ENCODE measurements at regions not wholly inside any gene's neighbourhood (a gene's known extent, or its start where the extent isn't known, plus 50 kb on each side); places are given as distances from the start of the nearest gene placed in this dataset.

GRCh38 chr2:19669559-19669958, 232.2 kb downstream of the TTC32 start:
- Histone ChIP-seq H3K9me3 (ENCODE audit: low read depth, low read length, poor library complexity, severe bottlenecking) (no peaks in the 10 kb centered on the region), H3K4me3 (ENCODE audit: low read depth, low read length, poor library complexity, severe bottlenecking) (no peak overlapping the region), H3K27me3 (replicated peaks; ENCODE audit: insufficient read depth, low read depth, low read length, poor library complexity) (peaks cover 15% of the 10 kb centered on the region), H3K4me1 (ENCODE audit: insufficient read depth, low read length, poor library complexity, severe bottlenecking) (peaks cover 8% of the 10 kb centered on the region), H3K27ac (ENCODE audit: low read depth, low read length, poor library complexity, severe bottlenecking) (no peak overlapping the region), H3K36me3 (ENCODE audit: insufficient read depth, low read length, poor library complexity, severe bottlenecking) (no peaks in the 10 kb centered on the region)
- ChIA-PET CTCF (no interaction called here), POLR2A (ENCODE audit: low non-redundant PET) (no interaction called here)
- DNase-seq (ENCODE audit: low spot score): no peak
- no peak for TF ChIP-seq CTCF (conservative IDR thresholded peaks at IDR 0.05; ENCODE audit: low read depth, low read length)
- no peak for TF ChIP-seq EZH2 (IDR thresholded peaks at IDR 0.05; ENCODE audit: borderline replicate concordance, low read depth, low read length, poor library complexity, severe bottlenecking)
- intact Hi-C loops (cut with micrococcal nuclease; ENCODE audit: unreplicated experiment): loop anchor here (5.0 kb wide), 1 partner anchor 307 kb away; no protein-coding TSS in a partner anchor
- no TSS peak for BruUV-seq (replicated peaks)

- no peak for DNase-seq (ENCODE audit: low spot score)
- Histone ChIP-seq H3K27me3 (replicated peaks; ENCODE audit: insufficient read depth, low read depth, low read length, poor library complexity) (peaks cover 16% of the 10 kb centered on the region), H3K9me3 (ENCODE audit: low read depth, low read length, poor library complexity, severe bottlenecking) (no peaks in the 10 kb centered on the region), H3K36me3 (ENCODE audit: insufficient read depth, low read length, poor library complexity, severe bottlenecking) (no peaks in the 10 kb centered on the region), H3K4me3 (ENCODE audit: low read depth, low read length, poor library complexity, severe bottlenecking) (no peak overlapping the region), H3K4me1 (ENCODE audit: insufficient read depth, low read length, poor library complexity, severe bottlenecking) (peaks cover 8% of the 10 kb centered on the region), H3K27ac (ENCODE audit: low read depth, low read length, poor library complexity, severe bottlenecking) (no peak overlapping the region)
- CTCF ChIA-PET: no interaction called here
- intact Hi-C loops (cut with micrococcal nuclease; ENCODE audit: unreplicated experiment): loop anchor here (5.0 kb wide), 1 partner anchor 307 kb away; no protein-coding TSS in a partner anchor
- TF ChIP-seq EZH2 (IDR thresholded peaks at IDR 0.05; ENCODE audit: borderline replicate concordance, low read depth, low read length, poor library complexity, severe bottlenecking): no peak
- no peak for TF ChIP-seq CTCF (conservative IDR thresholded peaks at IDR 0.05; ENCODE audit: low read depth, low read length)
- BruUV-seq (replicated peaks): no TSS peak
- POLR2A ChIA-PET (ENCODE audit: low non-redundant PET): no interaction called here
Observed at GRCh38 chr2:19669126-19669525, 232.7 kb downstream of the TTC32 start.

- intact Hi-C loops (cut with micrococcal nuclease; ENCODE audit: unreplicated experiment): loop anchor here (5.0 kb wide), 1 partner anchor 305 kb away; no protein-coding TSS in a partner anchor
- H3K4me3 ChIP-seq (ENCODE audit: low read depth, low read length, poor library complexity, severe bottlenecking): no peak overlapping the region
- BruUV-seq (replicated peaks): no TSS peak
- H3K36me3 ChIP-seq (ENCODE audit: insufficient read depth, low read length, poor library complexity, severe bottlenecking): no peaks in the 10 kb centered on the region
- peaks cover 8% of the 10 kb centered on the region for H3K4me1 ChIP-seq (ENCODE audit: insufficient read depth, low read length, poor library complexity, severe bottlenecking)
- peaks cover 16% of the 10 kb centered on the region for H3K27me3 ChIP-seq (replicated peaks; ENCODE audit: insufficient read depth, low read depth, low read length, poor library complexity)
- ChIA-PET CTCF (interaction anchor here (0.7 kb wide), 1 partner anchor 298 kb away, joined by 3 read pairs; no protein-coding TSS in a partner anchor), POLR2A (ENCODE audit: low non-redundant PET) (no interaction called here)
- TF ChIP-seq CTCF (conservative IDR thresholded peaks at IDR 0.05; ENCODE audit: low read depth, low read length) (no peak), EZH2 (IDR thresholded peaks at IDR 0.05; ENCODE audit: borderline replicate concordance, low read depth, low read length, poor library complexity, severe bottlenecking) (no peak)
- no peaks in the 10 kb centered on the region for H3K9me3 ChIP-seq (ENCODE audit: low read depth, low read length, poor library complexity, severe bottlenecking)
- H3K27ac ChIP-seq (ENCODE audit: low read depth, low read length, poor library complexity, severe bottlenecking): no peak overlapping the region
- DNase-seq (ENCODE audit: low spot score): peak; percentile 42
Observed at GRCh38 chr2:19667536-19667949, 234.2 kb downstream of the TTC32 start.
